UCSD-AML1 (cell line): ENCODE measurements at regions not wholly inside any gene's neighbourhood (a gene's known extent, or its start where the extent isn't known, plus 50 kb on each side); places are given as distances from the start of the nearest gene placed in this dataset.
"Not testable (repeated sequence)": the region's sequence is repeated elsewhere in the genome, so short reads cannot be mapped to it uniquely, and the experiment has no call there.

ENCODE experiments used
- DNase-seq: peaks from one replicate; lab custom pipeline; 2025; ENCODE audit not compliant: unreplicated experiment; lab: John Stamatoyannopoulos, UW

GRCh38 chr11:25612806-25613205, 719.1 kb upstream of the ANO3 start:
- DNase-seq = no peak

DNA sequence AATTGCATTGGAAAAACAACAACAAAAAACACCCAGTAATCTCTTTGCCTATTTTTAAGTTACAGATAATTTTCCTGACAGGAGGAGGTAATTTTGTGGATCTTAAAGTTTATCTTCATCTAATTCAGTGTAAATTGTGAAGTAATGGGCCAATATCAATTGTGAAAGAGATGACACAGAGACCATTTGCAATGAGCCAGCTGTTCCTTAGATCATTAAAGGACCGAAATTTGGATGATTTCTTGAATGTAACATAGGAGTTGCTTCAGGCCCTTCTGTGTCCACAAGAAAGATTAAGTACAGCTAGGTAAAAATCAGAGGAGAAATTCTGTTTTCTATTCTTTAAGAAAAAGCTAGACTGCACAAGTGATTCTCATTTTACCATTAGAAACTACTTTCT, 718.5 kb upstream of the ANO3 start:
- no peak for DNase-seq

DNA sequence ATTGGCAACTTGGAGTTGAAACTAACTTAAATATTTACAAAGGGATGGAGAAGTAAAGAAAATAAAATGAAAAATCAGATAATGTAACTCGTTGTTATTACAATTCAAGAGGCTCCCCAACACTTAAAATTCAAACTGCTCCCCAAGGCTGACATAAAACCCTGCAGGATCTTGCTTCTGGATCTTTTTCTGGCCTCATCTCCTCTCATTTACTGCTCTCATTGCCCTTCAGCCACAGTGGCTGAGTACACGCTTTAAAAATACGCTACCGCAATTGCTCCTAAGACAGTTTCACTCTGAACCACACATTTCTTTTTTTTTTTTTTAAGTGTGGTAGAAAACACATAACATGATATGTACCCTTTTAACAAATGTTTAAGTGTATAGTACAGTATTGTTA, 718.1 kb upstream of the ANO3 start:
- DNase-seq = no peak

DNA sequence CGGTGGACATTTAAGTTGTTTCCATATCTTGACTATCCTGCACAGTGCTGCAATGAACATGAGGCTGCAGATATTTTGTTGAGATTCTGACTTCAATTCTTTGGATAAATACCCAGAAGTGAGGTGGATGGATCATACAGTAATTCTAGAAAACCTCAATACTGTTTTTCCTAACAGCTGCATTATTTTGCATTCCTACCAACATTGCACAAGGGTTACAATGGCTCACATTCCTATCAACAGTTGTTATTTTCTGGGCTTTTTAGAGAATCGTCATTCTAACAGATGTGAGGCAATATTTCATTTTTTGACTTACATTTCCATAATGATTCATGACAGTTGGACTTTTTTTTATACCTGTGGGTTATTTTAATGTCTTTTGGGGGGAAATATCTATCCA, 716.9 kb upstream of the ANO3 start:
- no peak for DNase-seq

- DNase-seq = no peak
Measured at GRCh38 chr11:25615841-25616240, 716.1 kb upstream of the ANO3 start.

DNA sequence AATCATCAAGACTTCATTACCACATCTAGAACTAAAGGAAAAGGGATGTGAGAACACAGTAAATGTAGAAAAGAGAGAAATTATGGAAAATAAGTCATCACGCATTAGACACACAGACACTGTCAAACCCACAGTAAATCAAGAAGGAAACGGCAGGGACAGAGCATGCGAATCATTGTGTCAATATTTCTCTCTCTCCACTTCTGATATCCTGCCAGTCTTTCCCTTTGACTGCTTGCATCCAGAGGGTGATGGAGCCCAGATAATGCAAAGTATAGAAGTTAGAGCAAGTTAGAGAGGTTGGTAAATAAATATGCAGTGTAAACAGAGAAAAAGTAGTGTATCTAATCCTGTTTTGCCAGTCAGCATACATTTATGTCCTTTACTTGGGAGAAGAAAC, 706.8 kb upstream of the ANO3 start:
- no peak for DNase-seq

- no peak for DNase-seq
Measured at GRCh38 chr11:25628030-25628429, 703.9 kb upstream of the ANO3 start.

DNA sequence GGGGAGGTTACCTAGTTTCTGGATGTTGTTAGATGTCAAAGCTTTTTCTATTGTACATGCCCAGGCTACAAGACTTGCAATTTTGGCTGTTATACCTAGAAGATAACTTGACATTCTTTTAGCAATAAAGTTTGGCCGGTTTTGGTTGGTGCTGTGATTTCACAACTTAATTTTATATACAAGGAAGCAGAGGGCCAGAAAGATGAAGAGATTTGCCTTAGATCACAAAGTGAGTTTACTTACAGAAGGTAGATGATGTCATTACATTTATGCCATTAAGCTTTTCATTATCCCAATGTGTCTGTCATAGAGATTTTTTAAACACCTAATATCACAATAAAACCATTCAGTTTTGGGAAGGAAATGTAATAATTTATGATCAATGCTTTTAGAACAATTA, 698.7 kb upstream of the ANO3 start:
- DNase-seq = no peak

- not testable (repeated sequence) for DNase-seq
Measured at GRCh38 chr11:25649220-25649619, 682.7 kb upstream of the ANO3 start.

GRCh38 chr11:25650319-25650718, 681.6 kb upstream of the ANO3 start:
- no peak for DNase-seq

GRCh38 chr11:25655636-25656035, 676.3 kb upstream of the ANO3 start:
- DNase-seq = no peak

GRCh38 chr11:25658916-25659315, 673.0 kb upstream of the ANO3 start:
- no peak for DNase-seq

DNA sequence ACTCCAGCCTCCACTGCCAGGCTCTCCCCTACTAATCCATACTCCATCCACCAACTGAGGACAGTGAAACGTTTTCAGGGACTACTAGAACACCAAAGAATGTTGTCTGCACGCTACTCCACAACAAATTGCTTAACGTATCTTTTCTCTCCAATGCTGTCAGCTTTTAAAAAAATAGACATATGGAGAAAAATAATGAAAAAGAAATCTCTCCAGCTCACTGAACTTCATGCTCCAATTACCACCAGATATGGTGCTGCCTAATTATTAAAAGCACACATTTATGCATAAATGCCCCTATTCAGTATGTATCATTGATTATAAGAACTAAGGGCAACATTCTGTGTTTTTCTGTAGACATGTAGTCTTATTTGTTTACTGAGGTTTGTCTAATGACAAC, 672.2 kb upstream of the ANO3 start:
- DNase-seq = no peak

DNA sequence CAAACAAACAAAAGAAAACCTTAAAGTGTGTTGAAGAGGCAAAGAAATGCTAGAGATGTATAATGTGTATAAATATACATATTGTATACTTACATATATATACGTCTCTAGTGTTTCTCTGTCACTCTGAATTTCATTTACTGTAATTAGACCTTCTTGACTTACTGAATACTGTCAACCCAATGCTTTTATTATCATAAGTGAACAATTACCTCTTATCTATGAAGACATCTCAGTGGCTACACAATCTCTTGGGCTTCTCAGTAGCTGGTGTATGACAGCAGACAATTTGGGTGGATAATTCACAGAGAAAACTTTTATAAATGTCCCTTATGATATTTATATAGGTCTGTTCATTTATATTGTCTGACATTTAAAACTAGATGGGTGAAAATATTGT, 664.1 kb upstream of the ANO3 start:
- no peak for DNase-seq

GRCh38 chr11:25691959-25692358, 640.0 kb upstream of the ANO3 start:
- DNase-seq = no peak

DNA sequence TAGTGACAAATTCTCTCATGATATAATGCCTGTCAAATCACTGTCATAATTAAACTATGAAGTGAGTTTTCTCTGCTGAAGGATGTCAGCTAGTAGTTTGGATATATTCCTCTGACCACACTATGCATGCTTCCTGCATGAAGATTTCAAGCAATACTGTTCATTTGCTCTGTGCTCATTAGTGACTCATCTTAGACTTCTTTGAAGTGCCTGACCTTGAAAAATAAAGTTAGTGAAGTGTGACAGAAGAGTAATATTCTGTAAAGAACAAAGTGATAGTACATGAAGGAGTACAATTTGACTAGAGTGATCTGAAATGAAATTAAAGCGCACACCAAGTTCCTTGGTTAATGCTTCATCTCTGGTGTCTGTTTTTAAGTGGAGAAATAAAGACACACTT, 629.5 kb upstream of the ANO3 start:
- no peak for DNase-seq

- no peak for DNase-seq
Measured at GRCh38 chr11:25710975-25711374, 621.0 kb upstream of the ANO3 start.

DNA sequence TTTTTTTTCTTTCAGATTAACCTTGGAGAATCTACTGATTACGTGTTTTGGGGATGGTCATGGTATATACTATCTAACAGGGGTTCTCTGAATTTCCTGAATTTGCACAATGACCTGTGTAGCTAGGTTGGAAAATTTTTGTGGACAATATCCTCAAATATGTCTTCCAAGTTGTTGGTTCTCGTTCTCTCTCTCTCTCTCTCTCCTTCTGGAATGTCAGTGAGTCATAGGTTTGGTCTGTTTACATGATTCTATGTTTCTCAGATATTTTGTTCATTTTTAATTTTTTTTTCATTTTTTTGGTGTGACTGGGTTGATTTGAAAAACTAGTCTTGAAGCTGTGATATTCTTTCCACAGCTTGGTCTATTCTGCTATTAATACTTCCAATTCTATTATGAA, 604.0 kb upstream of the ANO3 start:
- DNase-seq = no peak

DNA sequence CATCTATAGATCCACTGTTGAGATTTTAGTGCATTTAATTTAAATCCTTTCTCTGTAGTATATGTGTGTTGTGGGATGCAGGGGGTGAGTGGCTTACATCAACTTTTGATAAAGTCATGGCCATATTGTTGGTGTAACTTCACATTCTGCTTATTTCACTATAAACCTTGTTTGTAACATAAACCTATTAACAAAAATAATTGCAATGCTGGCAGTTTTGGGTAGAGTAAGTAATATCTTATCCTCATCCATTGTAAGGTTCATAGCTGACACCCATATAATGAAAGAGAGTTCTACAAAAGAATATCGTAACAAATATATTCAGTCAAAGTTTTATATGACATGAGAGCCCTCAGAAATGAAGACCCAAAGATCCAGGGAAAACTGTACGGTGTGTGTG, 601.7 kb upstream of the ANO3 start:
- no peak for DNase-seq

DNA sequence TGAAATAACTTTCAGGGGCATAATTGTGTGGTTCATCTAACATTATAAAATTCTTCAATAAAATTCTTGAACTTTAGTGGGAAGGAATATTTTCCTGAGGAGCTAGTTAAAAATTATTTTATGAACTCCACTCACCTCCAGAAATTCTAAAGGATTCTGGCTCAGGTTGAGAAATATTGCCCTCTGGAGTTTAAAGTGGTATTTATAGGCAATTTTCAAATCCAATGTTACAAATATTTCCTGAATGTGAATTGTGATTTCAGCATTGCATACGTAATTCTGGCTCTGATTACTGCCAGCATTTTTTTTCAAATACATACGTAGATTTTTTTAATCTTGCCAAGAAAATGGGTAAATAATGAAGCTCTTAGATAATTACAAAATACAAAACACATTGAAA, 598.2 kb upstream of the ANO3 start:
- DNase-seq = no peak

GRCh38 chr11:25734591-25735211, 597.2 kb upstream of the ANO3 start:
- no peak for DNase-seq

DNA sequence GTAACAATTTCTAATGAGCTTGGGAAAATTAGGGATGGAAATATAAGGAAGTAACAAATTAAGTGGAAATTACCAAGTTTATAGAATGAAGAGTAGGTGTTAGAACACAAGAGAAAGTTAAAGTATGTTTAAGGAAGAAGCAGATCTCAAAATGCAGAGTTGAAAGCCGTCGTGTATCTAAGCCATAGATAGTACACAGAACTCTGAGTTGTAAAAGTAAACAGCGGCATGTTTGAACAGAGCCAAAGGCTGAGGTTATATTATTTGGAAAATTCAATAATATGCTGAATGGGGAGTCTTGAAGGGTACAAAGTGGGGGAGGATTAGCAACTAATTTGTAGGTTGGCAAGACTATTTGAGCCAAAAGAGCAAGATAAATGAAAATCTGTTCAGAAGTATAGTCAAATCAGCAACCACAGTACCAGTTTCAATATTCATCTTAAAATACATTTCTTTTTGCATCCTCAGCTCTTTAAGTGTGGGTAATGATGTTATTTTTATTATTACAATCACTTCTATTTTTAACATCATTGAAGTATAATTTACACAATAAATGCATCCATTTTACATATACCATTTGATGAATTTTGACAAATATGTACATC, 594.8 kb upstream of the ANO3 start:
- no peak for DNase-seq

GRCh38 chr11:25741886-25742285, 590.0 kb upstream of the ANO3 start:
- no peak for DNase-seq
